PC-3 (cell line): ENCODE measurements at regions not wholly inside any gene's neighbourhood (a gene's known extent, or its start where the extent isn't known, plus 50 kb on each side); places are given as distances from the start of the nearest gene placed in this dataset.

Experiments used
- EZH2 ChIP-seq: fragments of 300-600 bp; sonication (generic); IDR thresholded peaks from one replicate; pipeline ENCODE4 v1.6.1; 2017; ENCODE audit warnings: antibody characterized with exemption, mild to moderate bottlenecking, low read length; ENCODE audit not compliant: unreplicated experiment
- EZH2phosphoT487 ChIP-seq: fragments of 300-600 bp; sonication (generic); IDR thresholded peaks from 2 replicates; pipeline ENCODE4 v1.6.1; 2018; ENCODE audit warnings: mild to moderate bottlenecking, antibody characterized with exemption, low read length, borderline replicate concordance
- TF ChIP-seq, protein P1 (sequence below): fragments of 300-600 bp; sonication (generic); conservative IDR thresholded peaks from 2 replicates; pipeline ENCODE4 v1.5.1; 2017; ENCODE audit warnings: antibody characterized with exemption, low read depth, mild to moderate bottlenecking, low read length

DNA sequence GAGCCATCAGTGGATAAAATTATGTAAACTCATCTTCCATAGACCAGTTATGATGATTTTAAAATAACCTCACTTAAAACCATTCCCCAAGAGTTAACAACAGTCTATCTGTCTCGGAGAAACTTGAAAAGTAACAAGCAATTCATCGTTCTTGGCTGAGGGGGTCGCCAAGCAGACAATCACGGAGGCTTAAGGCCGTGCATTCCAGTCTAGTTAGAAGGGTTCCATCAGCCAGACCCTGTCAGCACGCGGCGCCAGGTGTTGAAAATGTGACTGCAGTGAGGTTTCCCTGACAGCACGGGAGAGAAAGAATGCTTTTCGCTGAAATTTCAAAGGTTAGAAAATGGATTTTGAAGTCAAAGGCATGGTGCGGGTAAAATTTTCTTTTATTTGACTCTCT, 1025.0 kb upstream of the CELF2 start:
- TF ChIP-seq, protein P1, sequence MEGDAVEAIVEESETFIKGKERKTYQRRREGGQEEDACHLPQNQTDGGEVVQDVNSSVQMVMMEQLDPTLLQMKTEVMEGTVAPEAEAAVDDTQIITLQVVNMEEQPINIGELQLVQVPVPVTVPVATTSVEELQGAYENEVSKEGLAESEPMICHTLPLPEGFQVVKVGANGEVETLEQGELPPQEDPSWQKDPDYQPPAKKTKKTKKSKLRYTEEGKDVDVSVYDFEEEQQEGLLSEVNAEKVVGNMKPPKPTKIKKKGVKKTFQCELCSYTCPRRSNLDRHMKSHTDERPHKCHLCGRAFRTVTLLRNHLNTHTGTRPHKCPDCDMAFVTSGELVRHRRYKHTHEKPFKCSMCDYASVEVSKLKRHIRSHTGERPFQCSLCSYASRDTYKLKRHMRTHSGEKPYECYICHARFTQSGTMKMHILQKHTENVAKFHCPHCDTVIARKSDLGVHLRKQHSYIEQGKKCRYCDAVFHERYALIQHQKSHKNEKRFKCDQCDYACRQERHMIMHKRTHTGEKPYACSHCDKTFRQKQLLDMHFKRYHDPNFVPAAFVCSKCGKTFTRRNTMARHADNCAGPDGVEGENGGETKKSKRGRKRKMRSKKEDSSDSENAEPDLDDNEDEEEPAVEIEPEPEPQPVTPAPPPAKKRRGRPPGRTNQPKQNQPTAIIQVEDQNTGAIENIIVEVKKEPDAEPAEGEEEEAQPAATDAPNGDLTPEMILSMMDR: no peak
- TF ChIP-seq EZH2phosphoT487 (no peak), EZH2 (no peak)
